ENCODE measurements at regions not wholly inside any gene's neighbourhood (a gene's known extent, or its start where the extent isn't known, plus 50 kb on each side); places are given as distances from the start of the nearest gene placed in this dataset.
"Not testable (repeated sequence)": the region's sequence is repeated elsewhere in the genome, so short reads cannot be mapped to it uniquely, and the experiment has no call there.

GRCh38 chr5:98391921-98392625 lies 381.4 kb upstream of the RGMB start:
- no peaks in the 10 kb centered on the region; the same call in 1 of the 2 replicates for H3K9me2 ChIP-seq (ENCODE audit: low read depth, low read length)
- H3K27me3 ChIP-seq (ENCODE audit: insufficient read depth, low read length): no peaks in the 10 kb centered on the region
- no peaks in the 10 kb centered on the region for H3K79me2 ChIP-seq (ENCODE audit: insufficient read depth, low read length)
- no peaks in the 10 kb centered on the region for H3K36me3 ChIP-seq (ENCODE audit: insufficient read depth, low read length)
- H3K4me1 ChIP-seq (ENCODE audit: insufficient read depth, low read length, severe bottlenecking): no peaks in the 10 kb centered on the region
- H3K27ac ChIP-seq (ENCODE audit: low read depth, low read length, poor library complexity, severe bottlenecking): no peak overlapping the region
- no peak overlapping the region for H2AFZ ChIP-seq (ENCODE audit: low read length)
- H3K4me3 ChIP-seq (ENCODE audit: low read depth, low read length, poor library complexity, severe bottlenecking): no peak overlapping the region
- H3K9ac ChIP-seq (ENCODE audit: low read length): no peak overlapping the region
- H4K20me1 ChIP-seq (ENCODE audit: insufficient read depth, low read length): no peaks in the 10 kb centered on the region
- no peaks in the 10 kb centered on the region for H3F3A ChIP-seq (ENCODE audit: insufficient read depth, low read length)
- no peaks in the 10 kb centered on the region for H3K9me3 ChIP-seq (ENCODE audit: low read length)
- TF ChIP-seq EZH2 (IDR thresholded peaks at IDR 0.05; ENCODE audit: borderline replicate concordance, low read length): no peak
- no peak for TF ChIP-seq CTCF (IDR thresholded peaks at IDR 0.05; ENCODE audit: low read length)
- H3K4me2 ChIP-seq (ENCODE audit: low read length): no peak overlapping the region

GRCh38 chr5:98393205-98393604 lies 380.3 kb upstream of the RGMB start:
- not testable (repeated sequence) for H3K4me1 ChIP-seq (ENCODE audit: insufficient read depth, low read length, severe bottlenecking); H3K4me2 ChIP-seq (ENCODE audit: low read length); H2AFZ ChIP-seq (ENCODE audit: low read length); H3K27me3 ChIP-seq (ENCODE audit: insufficient read depth, low read length); H3K36me3 ChIP-seq (ENCODE audit: insufficient read depth, low read length); H3K9ac ChIP-seq (ENCODE audit: low read length); H3K4me3 ChIP-seq (ENCODE audit: low read depth, low read length, poor library complexity, severe bottlenecking); H3K27ac ChIP-seq (ENCODE audit: low read depth, low read length, poor library complexity, severe bottlenecking); H3F3A ChIP-seq (ENCODE audit: insufficient read depth, low read length); H3K9me2 ChIP-seq (ENCODE audit: low read depth, low read length); H3K79me2 ChIP-seq (ENCODE audit: insufficient read depth, low read length); H4K20me1 ChIP-seq (ENCODE audit: insufficient read depth, low read length); H3K9me3 ChIP-seq (ENCODE audit: low read length)

GRCh38 chr5:98397081-98397480 lies 376.4 kb upstream of the RGMB start:
- H3K27ac ChIP-seq (ENCODE audit: low read depth, low read length, poor library complexity, severe bottlenecking): no peak overlapping the region
- no peaks in the 10 kb centered on the region for H4K20me1 ChIP-seq (ENCODE audit: insufficient read depth, low read length)
- no peaks in the 10 kb centered on the region for H3K79me2 ChIP-seq (ENCODE audit: insufficient read depth, low read length)
- H3K4me2 ChIP-seq (ENCODE audit: low read length): no peak overlapping the region
- no peaks in the 10 kb centered on the region for H3K4me1 ChIP-seq (ENCODE audit: insufficient read depth, low read length, severe bottlenecking)
- no peak overlapping the region for H2AFZ ChIP-seq (ENCODE audit: low read length)
- H3K9me2 ChIP-seq (ENCODE audit: low read depth, low read length): no peaks in the 10 kb centered on the region; the same call in 1 of the 2 replicates
- H3K9me3 ChIP-seq (ENCODE audit: low read length): no peaks in the 10 kb centered on the region
- no peaks in the 10 kb centered on the region for H3F3A ChIP-seq (ENCODE audit: insufficient read depth, low read length)
- no peak overlapping the region for H3K9ac ChIP-seq (ENCODE audit: low read length)
- H3K4me3 ChIP-seq (ENCODE audit: low read depth, low read length, poor library complexity, severe bottlenecking): no peak overlapping the region
- TF ChIP-seq CTCF (IDR thresholded peaks at IDR 0.05; ENCODE audit: low read length) (no peak), EZH2 (IDR thresholded peaks at IDR 0.05; ENCODE audit: borderline replicate concordance, low read length) (no peak)
- no peaks in the 10 kb centered on the region for H3K36me3 ChIP-seq (ENCODE audit: insufficient read depth, low read length)
- H3K27me3 ChIP-seq (ENCODE audit: insufficient read depth, low read length): no peaks in the 10 kb centered on the region

- Histone ChIP-seq H3K36me3 (ENCODE audit: insufficient read depth, low read length) (no peaks in the 10 kb centered on the region), H3K4me1 (ENCODE audit: insufficient read depth, low read length, severe bottlenecking) (no peaks in the 10 kb centered on the region), H3K9ac (ENCODE audit: low read length) (no peak overlapping the region), H3K27me3 (ENCODE audit: insufficient read depth, low read length) (no peaks in the 10 kb centered on the region), H3K4me3 (ENCODE audit: low read depth, low read length, poor library complexity, severe bottlenecking) (no peak overlapping the region), H2AFZ (ENCODE audit: low read length) (no peak overlapping the region), H3K4me2 (ENCODE audit: low read length) (no peak overlapping the region), H3F3A (ENCODE audit: insufficient read depth, low read length) (no peaks in the 10 kb centered on the region), H3K79me2 (ENCODE audit: insufficient read depth, low read length) (no peaks in the 10 kb centered on the region), H4K20me1 (ENCODE audit: insufficient read depth, low read length) (no peaks in the 10 kb centered on the region), H3K9me3 (ENCODE audit: low read length) (no peaks in the 10 kb centered on the region), H3K27ac (ENCODE audit: low read depth, low read length, poor library complexity, severe bottlenecking) (no peak overlapping the region), H3K9me2 (ENCODE audit: low read depth, low read length) (no peaks in the 10 kb centered on the region; the same call in 1 of the 2 replicates)
- TF ChIP-seq EZH2 (IDR thresholded peaks at IDR 0.05; ENCODE audit: borderline replicate concordance, low read length) (no peak), CTCF (IDR thresholded peaks at IDR 0.05; ENCODE audit: low read length) (no peak)
These were observed 375.0 kb upstream of the RGMB start for GRCh38 chr5:98398465-98398864.

Data from OCI-LY1 (cell line).